Bronchial epithelial cell (primary cell): ENCODE measurements at regions not wholly inside any gene's neighbourhood (a gene's known extent, or its start where the extent isn't known, plus 50 kb on each side); places are given as distances from the start of the nearest gene placed in this dataset.

Experiments used
- DNase-seq: peaks from one replicate; pipeline ENCODE4 v3.0.0-alpha.2; 2010; ENCODE audit warnings: low read depth
- FAIRE-seq: peaks from 2 replicates; lab custom pipeline; 2011; peaks lifted over from hg19 to GRCh38; lab: Jason Lieb, UNC
- H3K27me3 ChIP-seq: 2 replicates; pipeline ENCODE4 v1.5.1; 2011; ENCODE audit warnings: low read length; ENCODE audit not compliant: control insufficient read depth, insufficient read depth
- H3K36me3 ChIP-seq: 2 replicates; pipeline ENCODE4 v1.5.1; 2011; ENCODE audit warnings: low read length; ENCODE audit not compliant: control insufficient read depth, insufficient read depth
- H3K4me3 ChIP-seq: 2 replicates; pipeline ENCODE4 v1.5.1; 2011; ENCODE audit warnings: mild to moderate bottlenecking, low read depth, low read length, control low read depth
- CTCF ChIP-seq: IDR thresholded peaks from 2 replicates; pipeline ENCODE4 v1.5.1; 2011; ENCODE audit warnings: mild to moderate bottlenecking, moderate library complexity, low read length, control low read depth, inconsistent platforms; ENCODE audit not compliant: insufficient read depth, severe bottlenecking

GRCh38 chr4:112023402-112023950 is 121.8 kb upstream of the FAM241A start:
- Histone ChIP-seq H3K27me3 (no peaks in the 10 kb centered on the region), H3K4me3 (no peak overlapping the region), H3K36me3 (no peaks in the 10 kb centered on the region)
- no peak for TF ChIP-seq CTCF
- DNase-seq (no peak), FAIRE-seq (no peak)

- DNase-seq, result no peak
- Histone ChIP-seq H3K27me3 (no peaks in the 10 kb centered on the region), H3K4me3 (no peak overlapping the region), H3K36me3 (no peaks in the 10 kb centered on the region)
- no peak for TF ChIP-seq CTCF
- FAIRE-seq, result no peak
These were observed 119.2 kb upstream of the FAM241A start for GRCh38 chr4:112026058-112026457.

GRCh38 chr4:112029771-112030171 is 115.5 kb upstream of the FAM241A start:
- no peak for TF ChIP-seq CTCF

GRCh38 chr4:112031712-112032328 is 113.4 kb upstream of the FAM241A start:
- DNase-seq (peak; percentile 49), FAIRE-seq (no peak)
- peak; percentile 33 for TF ChIP-seq CTCF
- Histone ChIP-seq H3K4me3 (no peak overlapping the region), H3K27me3 (no peaks in the 10 kb centered on the region), H3K36me3 (no peaks in the 10 kb centered on the region)

More at GRCh38 chr4:112029771-112030171, 115.5 kb upstream of the FAM241A start:
- no peak for FAIRE-seq
- H3K4me3 ChIP-seq, result peak overlapping the region; percentile 13
- no peaks in the 10 kb centered on the region for H3K27me3 ChIP-seq
- H3K36me3 ChIP-seq, result no peaks in the 10 kb centered on the region
- DNase-seq, result peak; percentile 77

GRCh38 chr4:112036886-112037285 is 108.4 kb upstream of the FAM241A start:
- Histone ChIP-seq H3K27me3 (no peaks in the 10 kb centered on the region), H3K4me3 (no peak overlapping the region), H3K36me3 (no peaks in the 10 kb centered on the region)
- FAIRE-seq (no peak), DNase-seq (no peak)
- TF ChIP-seq CTCF, result no peak
